ENCODE measurements at regions not wholly inside any gene's neighbourhood (a gene's known extent, or its start where the extent isn't known, plus 50 kb on each side); places are given as distances from the start of the nearest gene placed in this dataset.

DNA sequence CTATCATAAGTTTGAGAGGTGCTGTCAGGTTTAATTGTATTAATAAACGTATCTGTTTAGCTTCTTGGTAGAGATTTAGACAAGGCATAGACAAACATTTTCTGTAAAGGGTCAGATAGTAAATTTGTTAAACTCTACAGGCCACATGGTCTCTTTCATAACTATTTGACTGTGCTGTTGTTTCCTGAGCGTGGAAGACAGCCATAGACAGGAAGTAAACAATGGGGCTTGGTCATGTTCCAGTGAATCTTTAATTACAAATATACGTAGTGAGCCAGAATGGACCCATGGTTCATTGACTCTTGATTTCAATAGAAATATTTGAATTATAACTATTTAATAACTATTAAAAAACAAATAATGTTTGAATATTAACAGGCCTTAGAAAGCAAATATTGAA is 451.1 kb downstream of the SH2D4B start:
- WGBS, 3 donors, result 22 to 33% (median 27%) methylated on average over 3 of the region's 3 CpGs
- TF ChIP-seq EP300 (IDR thresholded peaks at IDR 0.05), result no peak
- TF ChIP-seq, protein P1, sequence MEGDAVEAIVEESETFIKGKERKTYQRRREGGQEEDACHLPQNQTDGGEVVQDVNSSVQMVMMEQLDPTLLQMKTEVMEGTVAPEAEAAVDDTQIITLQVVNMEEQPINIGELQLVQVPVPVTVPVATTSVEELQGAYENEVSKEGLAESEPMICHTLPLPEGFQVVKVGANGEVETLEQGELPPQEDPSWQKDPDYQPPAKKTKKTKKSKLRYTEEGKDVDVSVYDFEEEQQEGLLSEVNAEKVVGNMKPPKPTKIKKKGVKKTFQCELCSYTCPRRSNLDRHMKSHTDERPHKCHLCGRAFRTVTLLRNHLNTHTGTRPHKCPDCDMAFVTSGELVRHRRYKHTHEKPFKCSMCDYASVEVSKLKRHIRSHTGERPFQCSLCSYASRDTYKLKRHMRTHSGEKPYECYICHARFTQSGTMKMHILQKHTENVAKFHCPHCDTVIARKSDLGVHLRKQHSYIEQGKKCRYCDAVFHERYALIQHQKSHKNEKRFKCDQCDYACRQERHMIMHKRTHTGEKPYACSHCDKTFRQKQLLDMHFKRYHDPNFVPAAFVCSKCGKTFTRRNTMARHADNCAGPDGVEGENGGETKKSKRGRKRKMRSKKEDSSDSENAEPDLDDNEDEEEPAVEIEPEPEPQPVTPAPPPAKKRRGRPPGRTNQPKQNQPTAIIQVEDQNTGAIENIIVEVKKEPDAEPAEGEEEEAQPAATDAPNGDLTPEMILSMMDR (IDR thresholded peaks at IDR 0.05), result no peak
- DNase-seq, result no peak
- intact Hi-C loops (cut with DNase I), result no loop called here
- H3K4me3 ChIP-seq, result no peak overlapping the region
- H3K36me3 ChIP-seq, result no peaks in the 10 kb centered on the region
- no peaks in the 10 kb centered on the region for H3K27me3 ChIP-seq
- no peaks in the 10 kb centered on the region for H3K9me3 ChIP-seq
- no peaks in the 10 kb centered on the region for H3K4me1 ChIP-seq (ENCODE audit: insufficient read depth)
- H3K27ac ChIP-seq, result no peak overlapping the region

DNA sequence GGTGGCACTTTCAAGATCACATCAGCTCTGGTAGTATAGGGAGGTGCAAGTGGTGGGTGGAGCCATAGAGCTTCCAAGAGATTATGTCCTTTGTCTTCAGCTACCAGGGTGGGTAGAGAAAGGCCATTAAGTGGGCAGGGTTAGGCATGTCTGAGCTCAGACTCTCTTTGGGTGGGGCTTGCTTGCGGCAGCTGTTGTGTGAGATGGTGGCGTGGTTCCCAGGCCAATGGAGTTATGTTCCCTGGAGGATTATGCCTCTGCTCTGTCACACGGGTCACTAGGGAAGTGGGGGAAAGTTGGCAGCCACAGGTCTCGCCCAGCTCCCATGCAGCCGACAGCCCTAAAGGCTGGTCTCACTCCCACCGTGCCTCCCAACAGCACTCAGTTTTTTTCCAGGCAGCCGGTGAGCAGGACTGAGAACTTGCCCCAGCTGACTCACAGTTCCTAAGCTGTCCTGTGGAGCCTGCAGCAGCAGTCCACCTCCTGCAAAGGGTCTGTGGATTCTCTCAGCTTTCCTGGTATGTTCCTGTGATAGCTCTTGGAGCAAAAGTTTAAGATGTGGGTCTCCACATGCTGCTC is 459.0 kb downstream of the SH2D4B start:
- H3K4me1 ChIP-seq (ENCODE audit: insufficient read depth), result no peaks in the 10 kb centered on the region
- WGBS, 3 donors, result 80 to 88% (median 87%) methylated on average over 7 of the region's 7 CpGs
- intact Hi-C loops (cut with DNase I), result no loop called here
- TF ChIP-seq EP300 (IDR thresholded peaks at IDR 0.05) (no peak), POLR2A (IDR thresholded peaks at IDR 0.05) (no peak)
- TF ChIP-seq, protein P1 (IDR thresholded peaks at IDR 0.05), result no peak
- no peaks in the 10 kb centered on the region for H3K9me3 ChIP-seq
- DNase-seq, result no peak
- no peaks in the 10 kb centered on the region for H3K27me3 ChIP-seq
- H3K36me3 ChIP-seq, result no peaks in the 10 kb centered on the region
- H3K27ac ChIP-seq, result no peak overlapping the region
- H3K4me3 ChIP-seq, result no peak overlapping the region

GRCh38 chr10:81000781-81001180 is 463.1 kb downstream of the SH2D4B start:
- Histone ChIP-seq H3K9me3 (no peaks in the 10 kb centered on the region), H3K27me3 (no peaks in the 10 kb centered on the region), H3K27ac (no peak overlapping the region), H3K4me1 (ENCODE audit: insufficient read depth) (no peaks in the 10 kb centered on the region), H3K4me3 (no peak overlapping the region), H3K36me3 (no peaks in the 10 kb centered on the region)
- no peak for DNase-seq
- WGBS, 3 donors, result 90 to 98% (median 91%) methylated on average over 1 of the region's 1 CpG
- TF ChIP-seq, protein P1 (IDR thresholded peaks at IDR 0.05), result no peak
- TF ChIP-seq EP300 (IDR thresholded peaks at IDR 0.05) (no peak), POLR2A (IDR thresholded peaks at IDR 0.05) (no peak)
- intact Hi-C loops (cut with DNase I), result no loop called here

GRCh38 chr10:81002382-81002781 is 464.7 kb downstream of the SH2D4B start:
- intact Hi-C loops (cut with DNase I), result no loop called here
- TF ChIP-seq, protein P1 (IDR thresholded peaks at IDR 0.05), result no peak
- no peak for TF ChIP-seq EP300 (IDR thresholded peaks at IDR 0.05)
- TF ChIP-seq POLR2A (IDR thresholded peaks at IDR 0.05), result no peak
- no peak for DNase-seq
- Histone ChIP-seq H3K36me3 (no peaks in the 10 kb centered on the region), H3K4me1 (ENCODE audit: insufficient read depth) (no peaks in the 10 kb centered on the region), H3K27ac (no peak overlapping the region), H3K4me3 (no peak overlapping the region), H3K9me3 (no peaks in the 10 kb centered on the region), H3K27me3 (no peaks in the 10 kb centered on the region)
- WGBS, 3 donors, result 66 to 83% (median 71%) methylated on average over 4 of the region's 4 CpGs
